Activated T-cell treated with anti-CD3 and anti-CD28 coated beads for 24 hours (primary cell): ENCODE measurements at regions not wholly inside any gene's neighbourhood (a gene's known extent, or its start where the extent isn't known, plus 50 kb on each side); places are given as distances from the start of the nearest gene placed in this dataset.
"Not testable (repeated sequence)": the region's sequence is repeated elsewhere in the genome, so short reads cannot be mapped to it uniquely, and the experiment has no call there.

Experiments used
- DNase-seq: peaks from one replicate; pipeline ENCODE4 v3.0.0-alpha.2; 2020; ENCODE audit warnings: low read depth

- peak; percentile 68 for DNase-seq
Observed at GRCh38 chr9:124126648-124127646, 115.4 kb downstream of the LHX2 start.

- DNase-seq = no peak
Observed at GRCh38 chr9:124128568-124129166, 117.1 kb downstream of the LHX2 start.

DNA sequence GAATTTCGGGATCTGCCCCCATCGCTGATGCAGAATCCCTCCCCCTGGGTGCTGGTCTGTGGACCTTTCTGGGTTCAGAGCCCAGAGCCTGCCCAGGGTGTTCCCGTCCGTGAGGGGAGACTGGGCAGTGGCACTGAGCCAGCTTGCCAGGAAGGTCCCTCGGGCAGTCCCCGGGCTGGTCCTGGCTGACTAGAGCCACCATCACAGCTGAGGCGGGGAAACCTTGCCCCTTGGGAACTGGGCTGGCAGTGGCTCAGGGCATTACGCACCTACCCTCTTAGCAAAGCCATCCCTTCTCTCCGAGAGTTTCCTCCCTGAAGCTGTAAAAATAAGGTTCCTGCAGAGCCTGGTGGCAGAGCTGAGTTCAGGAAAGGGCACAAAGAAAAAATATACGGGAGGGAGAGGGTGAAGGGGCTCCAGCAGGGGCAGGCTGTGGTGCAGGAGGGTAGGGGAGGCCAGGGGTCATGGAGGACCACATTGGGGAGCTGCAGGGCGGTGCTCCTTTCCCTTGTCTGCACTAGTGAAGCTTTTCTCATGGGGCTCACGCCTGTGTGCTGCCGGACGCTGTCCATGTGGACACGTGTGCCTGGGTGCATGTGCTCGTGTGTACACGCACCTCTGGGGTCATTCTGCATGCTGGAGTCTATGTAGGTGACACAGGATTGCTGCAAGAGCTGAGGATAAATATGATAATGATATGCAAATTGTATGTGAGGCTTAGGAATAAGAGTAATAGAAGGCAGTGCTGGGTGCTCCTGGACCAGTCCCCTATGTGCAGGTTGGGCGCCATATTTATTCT, 118.9 kb downstream of the LHX2 start:
- no peak for DNase-seq

DNA sequence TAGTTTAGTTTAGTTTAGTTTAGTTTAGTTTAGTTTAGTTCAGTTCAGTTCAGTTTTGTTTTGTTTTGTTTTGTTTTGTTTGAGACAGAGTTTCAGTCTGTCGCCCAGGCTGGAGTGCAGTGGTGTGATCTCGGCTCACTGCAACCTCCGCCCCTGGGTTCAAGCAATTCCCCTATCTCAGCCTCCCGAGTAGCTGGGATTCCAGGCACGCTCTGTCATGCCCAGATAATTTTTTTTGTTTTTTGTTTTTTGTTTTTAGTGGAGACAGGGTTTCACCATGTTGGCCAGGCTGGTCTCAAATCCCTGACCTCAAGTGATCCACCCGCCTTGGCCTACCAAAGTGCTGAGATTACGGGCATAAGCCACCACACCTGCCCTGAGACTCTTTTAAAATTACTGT, 120.0 kb downstream of the LHX2 start:
- DNase-seq = not testable (repeated sequence)

GRCh38 chr9:124132671-124133147, 121.1 kb downstream of the LHX2 start:
- DNase-seq = no peak

DNA sequence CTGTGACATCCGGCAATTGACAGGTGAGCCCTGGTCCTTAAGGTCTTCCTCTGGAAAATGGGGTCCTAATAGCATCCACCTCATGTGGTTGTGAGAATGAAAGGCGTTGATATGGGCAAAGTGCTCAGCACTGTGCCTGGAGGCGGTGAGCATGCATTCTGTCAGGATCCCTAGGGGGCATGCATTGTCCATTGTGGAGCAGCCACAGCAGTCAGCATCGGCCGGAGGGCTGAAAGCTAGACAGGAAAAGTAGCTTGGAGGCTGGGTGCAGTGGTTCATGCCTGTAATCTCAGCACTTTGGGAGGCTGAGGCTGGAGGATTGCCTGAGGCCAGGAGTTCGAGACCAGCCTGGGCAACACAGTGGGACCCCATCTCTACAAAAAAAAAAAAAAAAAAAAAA, 122.2 kb downstream of the LHX2 start:
- no peak for DNase-seq

DNA sequence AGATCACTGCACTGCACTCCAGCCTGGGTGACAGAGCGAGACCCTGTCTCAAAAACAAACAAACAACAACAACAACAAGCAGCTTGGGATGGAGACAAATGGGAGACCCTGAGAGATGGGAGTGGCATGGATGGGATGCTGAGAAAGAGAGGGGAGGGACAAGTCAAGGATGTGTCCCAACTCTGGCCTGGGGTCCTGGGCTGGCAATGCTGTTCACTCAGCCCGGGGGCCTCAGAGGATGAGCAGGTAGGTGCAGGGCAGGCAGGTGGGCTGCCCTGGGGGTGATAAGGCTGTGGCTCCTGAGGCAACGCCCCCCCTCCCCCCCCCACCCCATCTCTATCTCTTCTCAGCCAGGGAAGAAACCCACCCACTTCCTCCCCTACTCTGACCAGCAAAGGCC, 123.0 kb downstream of the LHX2 start:
- no peak for DNase-seq

- DNase-seq = no peak
Observed at GRCh38 chr9:124135813-124136365, 121.9 kb upstream of the NEK6 start.

GRCh38 chr9:124137009-124137943, 120.5 kb upstream of the NEK6 start:
- DNase-seq = no peak

- DNase-seq = no peak
Observed at GRCh38 chr9:124137944-124138335, 119.8 kb upstream of the NEK6 start.

DNA sequence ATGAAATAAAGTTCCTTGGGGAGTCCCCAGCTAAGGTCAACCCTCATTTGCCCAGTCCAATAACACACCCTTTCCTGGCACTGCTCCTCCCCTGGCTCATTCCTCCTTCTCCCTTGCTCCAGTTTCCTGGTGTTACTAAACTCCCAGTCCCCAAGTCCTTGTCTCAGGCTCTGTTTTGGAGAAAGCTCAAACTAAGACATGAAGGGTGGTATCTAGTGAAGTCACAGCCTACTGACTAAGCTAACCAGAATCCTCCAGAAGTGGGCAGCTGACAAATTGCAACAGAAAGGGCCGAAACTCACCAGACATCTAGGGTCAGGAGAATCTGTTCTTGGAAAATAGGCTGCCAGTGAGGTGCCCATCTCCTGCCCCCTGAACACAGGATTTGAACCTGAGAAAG, 118.7 kb upstream of the NEK6 start:
- no peak for DNase-seq

- no peak for DNase-seq
Observed at GRCh38 chr9:124140941-124141568, 116.7 kb upstream of the NEK6 start.

- not testable (repeated sequence) for DNase-seq
Observed at GRCh38 chr9:124144561-124145123, 113.1 kb upstream of the NEK6 start.

GRCh38 chr9:124146031-124146561, 111.7 kb upstream of the NEK6 start:
- DNase-seq = no peak

DNA sequence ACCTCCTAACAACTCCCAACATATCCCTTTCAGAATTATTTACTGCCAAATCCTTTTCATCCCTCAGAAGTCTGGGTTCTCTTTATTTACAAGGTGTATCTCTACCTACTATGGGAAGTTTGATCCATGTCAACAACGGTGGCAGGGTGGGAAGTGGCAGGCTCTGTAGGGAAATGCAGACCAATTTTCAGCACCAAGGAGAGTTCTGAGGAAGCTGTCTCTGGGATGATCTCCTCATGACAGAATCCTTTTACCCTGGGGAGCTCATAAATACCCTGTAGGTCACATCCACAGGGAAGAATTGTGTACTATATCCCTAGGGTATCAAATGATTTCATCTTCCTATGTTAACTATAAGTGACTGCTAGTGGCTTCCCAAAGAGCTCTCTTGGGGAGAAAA, 107.8 kb upstream of the NEK6 start:
- no peak for DNase-seq

- no peak for DNase-seq
Observed at GRCh38 chr9:124163760-124164255, 93.9 kb upstream of the NEK6 start.

DNA sequence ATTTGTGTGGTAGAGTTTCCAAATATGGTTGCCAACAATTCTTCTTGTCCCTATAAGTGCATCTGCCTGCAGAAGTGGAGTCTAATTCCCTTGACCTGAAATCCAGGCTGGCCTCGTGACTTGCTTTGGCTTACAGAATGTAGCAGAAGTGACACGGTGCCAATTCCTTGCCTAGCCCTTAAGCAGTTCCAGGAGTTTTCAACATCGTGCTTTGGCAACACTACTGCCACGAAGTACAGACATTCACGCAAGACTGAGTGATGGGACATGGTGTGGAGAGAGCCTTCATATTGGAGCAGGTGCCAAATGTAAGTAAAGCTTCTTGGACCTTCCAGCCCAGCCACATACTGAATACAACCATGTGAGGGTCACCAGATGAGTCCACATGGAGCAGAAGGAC, 92.9 kb upstream of the NEK6 start:
- no peak for DNase-seq

DNA sequence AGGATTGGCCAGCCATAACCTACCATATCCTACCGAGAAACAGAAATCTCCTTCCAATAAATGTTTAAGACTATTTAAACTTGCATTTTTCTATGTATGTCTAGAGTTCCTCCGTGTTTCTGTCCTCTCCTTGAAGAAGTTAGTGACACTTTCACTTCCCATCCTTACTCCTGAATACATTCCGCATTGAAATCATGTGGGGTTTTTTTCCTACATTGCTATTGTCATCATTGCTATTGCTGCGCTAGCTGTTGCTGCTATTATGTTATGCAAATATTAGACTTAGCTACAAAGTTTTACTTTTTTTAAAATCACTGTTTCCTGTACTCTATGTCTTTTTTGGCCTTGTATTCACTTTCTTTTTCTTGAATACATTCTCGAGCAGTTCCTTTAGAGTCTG, 83.3 kb upstream of the NEK6 start:
- DNase-seq = no peak

- DNase-seq = not testable (repeated sequence)
Observed at GRCh38 chr9:124177522-124177921, 80.2 kb upstream of the NEK6 start.
